HL-60 (cell line): ENCODE measurements at regions not wholly inside any gene's neighbourhood (a gene's known extent, or its start where the extent isn't known, plus 50 kb on each side); places are given as distances from the start of the nearest gene placed in this dataset.

Source experiments
- DNase-seq, 2 experiments: peaks; one replicate each; pipeline ENCODE4 v3.0.0-alpha.2; 2010 to 2020; ENCODE audit warnings: low read depth in 1 of 2, low spot score in 1 of 2
- H3K27ac ChIP-seq: fragments of 250-450 bp; sonication (Bioruptor Pico); replicated peaks from 2 replicates; pipeline ENCODE4 v1.5.1; 2020; ENCODE audit warnings: mild to moderate bottlenecking, moderate library complexity
- H3K27me3 ChIP-seq: fragments of 250-450 bp; sonication (Bioruptor Pico); 2 replicates; pipeline ENCODE4 v1.5.1; 2021; ENCODE audit warnings: mild to moderate bottlenecking, moderate library complexity; ENCODE audit not compliant: insufficient read depth, poor library complexity, severe bottlenecking
- H3K4me3 ChIP-seq: replicated peaks from 2 replicates; pipeline ENCODE4 v1.5.1; 2011; ENCODE audit warnings: mild to moderate bottlenecking, control low read depth, low read length; ENCODE audit not compliant: insufficient read depth
- CTCF ChIP-seq: IDR thresholded peaks from one replicate; pipeline ENCODE4 v1.5.1; 2011; ENCODE audit warnings: low read length, control low read depth, inconsistent platforms; ENCODE audit not compliant: insufficient read depth
- GABPA ChIP-seq: IDR thresholded peaks from 2 replicates; pipeline ENCODE4 v1.6.1; 2012; ENCODE audit warnings: low read depth
- POLR2AphosphoS5 ChIP-seq: IDR thresholded peaks from 2 replicates; pipeline ENCODE4 v1.6.1; 2012; ENCODE audit warnings: low read depth
- REST ChIP-seq: IDR thresholded peaks from 2 replicates; pipeline ENCODE4 v1.6.1; 2012; ENCODE audit warnings: low read depth; ENCODE audit not compliant: insufficient replicate concordance
- SPI1 ChIP-seq: IDR thresholded peaks from 2 replicates; pipeline ENCODE4 v1.6.1; 2012; ENCODE audit warnings: low read depth, mild to moderate bottlenecking, borderline replicate concordance

GRCh38 chr11:105202844-105203548, 63.4 kb upstream of the CARD18 start:
- TF ChIP-seq POLR2AphosphoS5 (no peak), GABPA (no peak), REST (no peak), CTCF (no peak), SPI1 (no peak)
- Histone ChIP-seq H3K27ac (no peak overlapping the region), H3K27me3 (no peaks in the 10 kb centered on the region), H3K4me3 (no peak overlapping the region)
- DNase-seq: no peak

- no peak for TF ChIP-seq GABPA
- TF ChIP-seq REST: no peak
- TF ChIP-seq POLR2AphosphoS5: no peak
- no peak for TF ChIP-seq CTCF
- no peak for TF ChIP-seq SPI1
- H3K4me3 ChIP-seq: no peak overlapping the region
- H3K27me3 ChIP-seq: no peaks in the 10 kb centered on the region
- DNase-seq: no peak
- H3K27ac ChIP-seq: no peak overlapping the region
These were observed 62.9 kb upstream of the CARD18 start for GRCh38 chr11:105202422-105202821.

GRCh38 chr11:105201166-105201565, 61.6 kb upstream of the CARD18 start:
- TF ChIP-seq CTCF: no peak
- no peak for TF ChIP-seq REST
- TF ChIP-seq POLR2AphosphoS5: no peak
- no peak for TF ChIP-seq GABPA
- no peak for TF ChIP-seq SPI1
- Histone ChIP-seq H3K4me3 (no peak overlapping the region), H3K27ac (no peak overlapping the region), H3K27me3 (no peaks in the 10 kb centered on the region)
- no peak for DNase-seq
